HG03280 (cell line): ENCODE measurements at regions not wholly inside any gene's neighbourhood (a gene's known extent, or its start where the extent isn't known, plus 50 kb on each side); places are given as distances from the start of the nearest gene placed in this dataset.

Experiments used
- ATAC-seq: cut with Tn5 transposase; IDR thresholded peaks from one replicate; pipeline ENCODE4 v1.9.1; 2021; ENCODE audit warnings: mild to moderate bottlenecking, moderate library complexity; ENCODE audit not compliant: unreplicated experiment

- no peak for ATAC-seq
Observed at GRCh38 chr6:6834356-6835222, 246.1 kb downstream of the LY86 start.

- ATAC-seq, result no peak
Observed at GRCh38 chr6:6835223-6835503, 246.6 kb downstream of the LY86 start.

- no peak for ATAC-seq
Observed at GRCh38 chr6:6836609-6837406, 248.3 kb downstream of the LY86 start.

GRCh38 chr6:6837541-6838080 lies 249.1 kb downstream of the LY86 start:
- no peak for ATAC-seq

GRCh38 chr6:6840831-6841291 lies 252.3 kb downstream of the LY86 start:
- no peak for ATAC-seq

- ATAC-seq, result no peak
Observed at GRCh38 chr6:6841571-6841970, 253.1 kb downstream of the LY86 start.

- no peak for ATAC-seq
Observed at GRCh38 chr6:6842291-6842690, 253.8 kb downstream of the LY86 start.

- ATAC-seq, result no peak
Observed at GRCh38 chr6:6843057-6843627, 254.6 kb downstream of the LY86 start.

- ATAC-seq, result no peak
Observed at GRCh38 chr6:6843777-6844176, 255.3 kb downstream of the LY86 start.

GRCh38 chr6:6844530-6844929 lies 256.0 kb downstream of the LY86 start:
- ATAC-seq, result no peak

- ATAC-seq, result no peak
Observed at GRCh38 chr6:6845603-6846002, 257.1 kb downstream of the LY86 start.

GRCh38 chr6:6847591-6847990 lies 259.1 kb downstream of the LY86 start:
- no peak for ATAC-seq

GRCh38 chr6:6851059-6851948 lies 256.5 kb upstream of the RREB1 start:
- ATAC-seq, result no peak

GRCh38 chr6:6851949-6852261 lies 255.9 kb upstream of the RREB1 start:
- ATAC-seq, result no peak

- ATAC-seq, result no peak
Observed at GRCh38 chr6:6856538-6857523, 250.9 kb upstream of the RREB1 start.

GRCh38 chr6:6857528-6857927 lies 250.2 kb upstream of the RREB1 start:
- no peak for ATAC-seq

- no peak for ATAC-seq
Observed at GRCh38 chr6:6858533-6858982, 249.2 kb upstream of the RREB1 start.

GRCh38 chr6:6859105-6859504 lies 248.7 kb upstream of the RREB1 start:
- no peak for ATAC-seq

GRCh38 chr6:6859722-6860121 lies 248.0 kb upstream of the RREB1 start:
- ATAC-seq, result no peak
